Breast epithelium (tissue), 3 donors: ENCODE measurements at regions not wholly inside any gene's neighbourhood (a gene's known extent, or its start where the extent isn't known, plus 50 kb on each side); places are given as distances from the start of the nearest gene placed in this dataset.

Source experiments
- CTCF ChIP-seq, 3 donors: fragments of 450-650 bp; IDR thresholded peaks; one replicate each; pipeline ENCODE4 v1.5.1; 2016 to 2017; ENCODE audit warnings: antibody characterized with exemption in 3 of 3, mild to moderate bottlenecking in 3 of 3, moderate library complexity in 3 of 3
- POLR2A ChIP-seq: fragments of 450-650 bp; IDR thresholded peaks from one replicate; pipeline ENCODE4 v1.6.1; 2016; ENCODE audit warnings: antibody characterized with exemption, mild to moderate bottlenecking, moderate library complexity
- POLR2AphosphoS5 ChIP-seq, 3 donors: sonication (generic); formaldehyde crosslinking; IDR thresholded peaks; one replicate each; pipeline ENCODE4 v1.6.1; 2017; ENCODE audit warnings: antibody characterized with exemption in 3 of 3

- TF ChIP-seq CTCF (IDR thresholded peaks at IDR 0.05): no peak
- no peak for TF ChIP-seq POLR2A
- TF ChIP-seq POLR2AphosphoS5 (IDR thresholded peaks at IDR 0.05): no peak
Observed at GRCh38 chr2:14324308-14324707, 308.2 kb upstream of the LRATD1 start.
